Activated CD8-positive, alpha-beta T cell treated with anti-CD3 and anti-CD28 coated beads for 36 hours (primary cell): ENCODE measurements at regions not wholly inside any gene's neighbourhood (a gene's known extent, or its start where the extent isn't known, plus 50 kb on each side); places are given as distances from the start of the nearest gene placed in this dataset.
"Not testable (repeated sequence)": the region's sequence is repeated elsewhere in the genome, so short reads cannot be mapped to it uniquely, and the experiment has no call there.

Source experiments
- ATAC-seq: fragments of 200-7000 bp; cut with Tn5 transposase; one replicate; pipeline ENCODE4 v1.10.0; 2021; ENCODE audit warnings: mild to moderate bottlenecking, moderate library complexity
- CTCF ChIA-PET: fragments of 350-600 bp; sonication (Branson Sonifier 250); formaldehyde crosslinking; loops from one replicate; lab custom pipeline; 2021; ENCODE audit warnings: antibody characterized with exemption; lab: Charles Lee
- POLR2A ChIA-PET: fragments of 350-600 bp; sonication (Branson Sonifier 250); formaldehyde crosslinking; loops from one replicate; lab custom pipeline; 2021; ENCODE audit warnings: antibody characterized with exemption; lab: Charles Lee
- DNase-seq: peaks from one replicate; pipeline ENCODE4 v3.0.0-alpha.2; 2020
- H3K27ac Mint-ChIP-seq: one replicate; pipeline ENCODE4 v1.8.0; 2021; ENCODE audit warnings: mild to moderate bottlenecking, mixed read lengths
- H3K27me3 Mint-ChIP-seq: one replicate; pipeline ENCODE4 v1.8.0; 2021; ENCODE audit warnings: mixed read lengths
- H3K36me3 Mint-ChIP-seq: one replicate; pipeline ENCODE4 v1.8.0; 2021; ENCODE audit warnings: low read depth, mixed read lengths
- H3K4me1 Mint-ChIP-seq: one replicate; pipeline ENCODE4 v1.8.0; 2021; ENCODE audit warnings: low read depth, mixed read lengths
- H3K4me3 Mint-ChIP-seq: one replicate; pipeline ENCODE4 v1.8.0; 2021; ENCODE audit warnings: mild to moderate bottlenecking, moderate library complexity, mixed read lengths
- H3K9me3 Mint-ChIP-seq: one replicate; pipeline ENCODE4 v1.8.0; 2021; ENCODE audit warnings: mixed read lengths
- intact Hi-C: fragments of 100-400 bp; cut with micrococcal nuclease; formaldehyde crosslinking; loops from one replicate; pipeline ENCODE4 v1.10.0; 2022
- TF ChIP-seq, protein P1 (sequence below): fragments of 200-600 bp; IDR thresholded peaks from one replicate; pipeline ENCODE4 v1.8.0; 2022; ENCODE audit warnings: antibody characterized with exemption, mild to moderate bottlenecking

DNA sequence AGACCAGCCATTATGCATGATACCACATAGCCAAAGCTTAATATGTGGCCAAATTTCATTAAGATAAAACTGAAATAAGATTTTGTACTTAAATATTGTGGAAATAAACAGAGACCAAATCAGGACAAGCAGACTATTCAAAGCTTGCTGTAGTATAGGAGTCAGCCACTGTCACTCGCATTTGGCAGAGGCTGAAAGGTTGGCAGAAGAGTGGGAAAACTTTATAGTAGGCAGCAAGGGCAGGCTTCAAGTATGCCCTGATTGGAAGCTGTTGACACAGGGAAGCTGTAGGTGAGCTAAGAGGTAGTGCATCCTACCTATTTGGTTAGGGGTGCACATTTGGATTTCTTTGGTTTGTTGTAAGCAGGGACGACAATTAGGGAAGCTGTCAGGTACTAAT lies 202.5 kb upstream of the PDZRN3 start:
- Mint-ChIP-seq H3K27ac (no peak overlapping the region), H3K4me1 (no peaks in the 10 kb centered on the region), H3K27me3 (no peaks in the 10 kb centered on the region), H3K9me3 (no peaks in the 10 kb centered on the region), H3K36me3 (no peaks in the 10 kb centered on the region), H3K4me3 (no peak overlapping the region)
- TF ChIP-seq, protein P1, sequence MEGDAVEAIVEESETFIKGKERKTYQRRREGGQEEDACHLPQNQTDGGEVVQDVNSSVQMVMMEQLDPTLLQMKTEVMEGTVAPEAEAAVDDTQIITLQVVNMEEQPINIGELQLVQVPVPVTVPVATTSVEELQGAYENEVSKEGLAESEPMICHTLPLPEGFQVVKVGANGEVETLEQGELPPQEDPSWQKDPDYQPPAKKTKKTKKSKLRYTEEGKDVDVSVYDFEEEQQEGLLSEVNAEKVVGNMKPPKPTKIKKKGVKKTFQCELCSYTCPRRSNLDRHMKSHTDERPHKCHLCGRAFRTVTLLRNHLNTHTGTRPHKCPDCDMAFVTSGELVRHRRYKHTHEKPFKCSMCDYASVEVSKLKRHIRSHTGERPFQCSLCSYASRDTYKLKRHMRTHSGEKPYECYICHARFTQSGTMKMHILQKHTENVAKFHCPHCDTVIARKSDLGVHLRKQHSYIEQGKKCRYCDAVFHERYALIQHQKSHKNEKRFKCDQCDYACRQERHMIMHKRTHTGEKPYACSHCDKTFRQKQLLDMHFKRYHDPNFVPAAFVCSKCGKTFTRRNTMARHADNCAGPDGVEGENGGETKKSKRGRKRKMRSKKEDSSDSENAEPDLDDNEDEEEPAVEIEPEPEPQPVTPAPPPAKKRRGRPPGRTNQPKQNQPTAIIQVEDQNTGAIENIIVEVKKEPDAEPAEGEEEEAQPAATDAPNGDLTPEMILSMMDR: no peak
- CTCF ChIA-PET: no interaction called here
- DNase-seq (no peak), ATAC-seq (no peak)
- POLR2A ChIA-PET: no interaction called here
- intact Hi-C loops: no loop called here

DNA sequence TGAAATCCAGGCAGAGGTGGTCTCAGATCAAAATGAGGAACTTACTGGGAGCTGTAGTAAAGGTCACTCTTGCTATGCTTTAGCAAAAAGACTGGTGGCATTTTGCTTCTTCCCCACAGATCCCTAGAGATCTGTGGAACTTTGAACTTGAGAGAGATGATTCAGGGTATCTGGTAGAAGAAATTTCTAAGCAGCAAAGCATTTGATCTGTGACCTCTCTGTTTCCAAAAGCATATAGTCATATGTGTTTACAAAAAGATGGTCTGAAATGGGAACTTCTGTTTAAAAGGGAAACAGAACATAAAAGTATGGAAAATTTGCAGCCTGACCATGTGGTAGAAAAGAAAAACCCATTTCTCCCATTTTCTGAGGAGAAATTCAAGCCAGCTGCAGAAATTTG lies 196.2 kb upstream of the PDZRN3 start:
- intact Hi-C loops, ATAC-seq, DNase-seq, CTCF ChIA-PET, H3K27me3 Mint-ChIP-seq, H3K9me3 Mint-ChIP-seq, H3K27ac Mint-ChIP-seq, H3K36me3 Mint-ChIP-seq, H3K4me3 Mint-ChIP-seq, POLR2A ChIA-PET, H3K4me1 Mint-ChIP-seq: not testable (repeated sequence)

DNA sequence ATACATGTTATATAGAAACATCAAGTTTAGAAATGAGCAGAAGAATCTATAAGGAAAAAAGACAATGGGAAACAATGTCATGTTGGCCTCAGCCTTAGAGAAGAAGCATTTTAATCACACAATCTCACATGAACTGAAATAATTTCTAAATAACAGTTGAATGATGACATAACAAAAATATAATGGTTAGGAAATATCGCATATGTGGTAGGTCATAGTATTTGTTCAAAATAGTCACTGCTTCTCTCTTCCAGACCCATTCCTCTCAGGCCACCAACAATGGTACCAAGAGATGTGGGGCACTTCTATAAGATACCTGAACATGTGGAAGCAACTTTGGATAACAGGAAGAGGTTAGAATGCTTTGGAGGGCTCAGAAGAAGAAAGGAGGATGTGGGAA lies 195.7 kb upstream of the PDZRN3 start:
- Mint-ChIP-seq H3K36me3 (no peaks in the 10 kb centered on the region), H3K9me3 (no peaks in the 10 kb centered on the region), H3K27me3 (no peaks in the 10 kb centered on the region), H3K4me1 (no peaks in the 10 kb centered on the region), H3K4me3 (no peak overlapping the region), H3K27ac (no peak overlapping the region)
- DNase-seq (no peak), ATAC-seq (no peak)
- POLR2A ChIA-PET: no interaction called here
- intact Hi-C loops: no loop called here
- CTCF ChIA-PET: no interaction called here
- TF ChIP-seq, protein P1: no peak

DNA sequence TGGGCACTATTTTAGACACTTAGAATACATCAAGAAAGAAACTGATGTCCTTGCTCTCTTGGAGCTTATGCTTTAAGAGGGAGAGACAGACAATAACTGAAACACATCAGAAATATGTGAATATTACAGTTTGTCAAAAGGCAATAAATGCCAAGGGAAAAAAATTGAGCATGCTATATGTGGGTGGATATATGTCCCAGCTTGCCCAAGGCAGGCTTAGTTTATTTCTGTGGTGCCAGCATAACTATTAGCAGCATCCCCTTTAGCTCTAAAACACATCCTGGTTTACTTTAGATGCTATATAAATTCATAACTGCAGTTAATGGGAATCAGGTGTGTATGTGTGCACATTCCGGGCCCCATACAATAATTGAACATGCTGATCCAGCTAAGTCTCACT lies 191.2 kb upstream of the PDZRN3 start:
- TF ChIP-seq, protein P1: no peak
- POLR2A ChIA-PET: no interaction called here

DNA sequence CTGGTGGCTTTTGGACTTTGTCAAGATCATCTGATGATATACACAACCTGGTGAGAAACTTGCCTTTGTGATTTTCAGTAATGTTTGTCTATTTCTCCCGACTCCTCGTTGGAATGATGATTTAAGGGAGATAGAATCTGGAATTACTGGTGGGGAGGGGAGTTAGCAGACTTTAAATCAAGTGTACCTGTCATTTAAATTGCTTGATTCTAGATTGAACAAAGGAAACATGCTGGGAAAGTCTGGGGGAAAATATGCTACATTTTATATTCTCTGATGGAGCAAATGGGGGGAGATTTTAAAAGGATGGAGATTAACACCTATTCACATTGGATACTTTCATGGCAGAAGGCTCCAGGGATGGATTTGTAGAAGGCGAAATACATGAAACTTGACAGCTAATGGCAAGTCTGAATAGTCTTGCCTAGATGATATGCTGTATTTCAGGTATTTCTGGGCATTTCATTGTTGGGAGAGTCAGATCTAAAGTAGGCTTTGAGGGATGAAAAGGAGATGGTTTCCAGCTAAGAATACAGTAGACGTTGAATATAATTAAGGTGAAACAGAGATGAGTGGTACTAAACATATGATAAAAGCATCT lies 189.1 kb upstream of the PDZRN3 start:
- intact Hi-C loops: no loop called here
- no peak for ATAC-seq
- CTCF ChIA-PET: no interaction called here

More for the DNA sequence above, 191.2 kb upstream of the PDZRN3 start:
- CTCF ChIA-PET: no interaction called here
- no peaks in the 10 kb centered on the region for H3K9me3 Mint-ChIP-seq
- no peaks in the 10 kb centered on the region for H3K27me3 Mint-ChIP-seq
- H3K4me3 Mint-ChIP-seq: no peak overlapping the region
- no peak for ATAC-seq
- H3K4me1 Mint-ChIP-seq: no peaks in the 10 kb centered on the region
- H3K27ac Mint-ChIP-seq: no peak overlapping the region
- H3K36me3 Mint-ChIP-seq: no peaks in the 10 kb centered on the region
- DNase-seq: no peak
- intact Hi-C loops: no loop called here

More for the DNA sequence above, 189.1 kb upstream of the PDZRN3 start:
- peaks cover 4% of the 10 kb centered on the region for H3K9me3 Mint-ChIP-seq
- TF ChIP-seq, protein P1: no peak
- no peaks in the 10 kb centered on the region for H3K36me3 Mint-ChIP-seq
- DNase-seq: no peak
- POLR2A ChIA-PET: no interaction called here
- H3K4me1 Mint-ChIP-seq: no peaks in the 10 kb centered on the region
- H3K27me3 Mint-ChIP-seq: no peaks in the 10 kb centered on the region
- H3K27ac Mint-ChIP-seq: no peak overlapping the region
- H3K4me3 Mint-ChIP-seq: no peak overlapping the region
